ENCODE measurements at regions not wholly inside any gene's neighbourhood (a gene's known extent, or its start where the extent isn't known, plus 50 kb on each side); places are given as distances from the start of the nearest gene placed in this dataset.

GRCh38 chr13:86737334-86737932, 933.7 kb upstream of the SLITRK5 start:
- no peak for DNase-seq (ENCODE audit: low spot score)

- DNase-seq (ENCODE audit: low spot score), result no peak
Measured at GRCh38 chr13:86741762-86742285, 929.3 kb upstream of the SLITRK5 start.

DNA sequence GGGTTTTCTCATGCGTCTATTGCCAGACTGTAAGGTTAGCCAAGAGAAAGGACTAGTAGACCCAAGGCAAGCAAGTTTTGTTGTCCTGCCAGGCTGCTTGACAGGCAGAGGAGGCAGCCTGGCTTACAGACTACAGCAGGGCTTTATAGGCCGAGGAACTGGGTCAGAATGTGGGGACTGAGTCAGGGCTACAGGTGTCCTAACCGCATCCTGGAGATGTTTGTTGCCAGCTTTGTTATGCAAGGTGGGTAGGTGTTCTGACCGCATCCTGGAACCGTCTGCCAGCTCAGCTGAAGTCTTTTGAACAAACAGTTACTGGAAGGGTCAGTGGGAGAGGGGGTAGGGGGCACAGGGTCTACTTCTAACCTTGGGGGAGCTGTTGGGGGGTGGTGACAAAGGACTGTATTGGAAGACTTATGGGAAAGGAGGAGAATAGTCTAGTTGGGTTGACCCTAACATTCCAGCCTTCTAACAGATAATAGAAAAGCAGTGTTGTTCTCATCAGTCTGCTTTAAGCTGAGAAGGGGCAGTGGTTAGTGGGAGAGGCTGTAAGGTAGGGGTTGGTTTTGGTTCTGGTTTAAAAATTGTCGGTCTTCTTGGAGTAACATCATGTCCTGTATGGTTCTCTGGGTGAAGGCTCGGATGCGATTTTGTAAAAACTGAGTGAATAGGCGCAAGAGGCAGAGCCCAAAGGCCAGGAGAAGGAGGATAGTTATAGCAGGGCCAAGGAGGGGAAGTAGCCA, 913.8 kb upstream of the SLITRK5 start:
- DNase-seq (ENCODE audit: low spot score), result no peak

DNA sequence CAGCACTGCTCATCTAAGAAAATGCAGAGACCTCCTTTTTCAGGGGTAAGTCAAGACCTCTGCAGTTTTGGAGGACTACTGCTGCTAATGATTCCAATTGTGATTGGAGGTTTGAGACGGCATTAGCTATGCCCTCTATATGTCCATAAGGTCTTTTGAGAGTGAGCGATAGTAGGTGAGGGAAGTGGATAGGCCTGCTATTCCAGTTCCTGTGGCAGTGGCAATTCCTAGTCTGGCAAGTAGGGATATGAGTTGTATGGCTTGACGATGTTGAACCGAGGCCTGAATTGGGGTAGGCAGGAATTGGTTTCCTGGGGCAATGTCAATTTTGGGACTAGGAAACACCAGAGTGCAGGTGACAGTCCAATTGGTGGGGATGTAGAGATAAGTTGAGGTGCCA, 913.1 kb upstream of the SLITRK5 start:
- DNase-seq (ENCODE audit: low spot score), result no peak

GRCh38 chr13:86760620-86761019, 910.6 kb upstream of the SLITRK5 start:
- DNase-seq (ENCODE audit: low spot score), result no peak

DNA sequence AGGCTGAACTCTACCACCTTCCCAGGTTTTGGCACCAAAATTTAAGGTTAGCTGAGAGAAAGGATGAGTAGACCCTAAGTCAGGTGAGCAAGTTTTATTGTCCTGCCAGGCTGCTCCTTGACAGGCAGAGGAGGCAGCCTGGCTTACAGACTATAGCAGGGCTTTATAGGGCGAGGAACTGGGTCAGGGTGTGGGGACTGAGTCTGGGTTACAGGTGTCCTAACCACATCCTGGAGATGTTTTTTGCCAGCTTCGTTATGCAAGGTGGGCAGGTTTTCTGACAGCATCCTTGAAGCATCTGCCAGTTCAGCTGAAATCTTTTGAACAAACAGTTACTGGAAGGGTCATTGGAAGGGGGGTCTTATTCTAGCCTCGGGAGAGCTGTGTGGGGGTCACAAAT, 905.7 kb upstream of the SLITRK5 start:
- no peak for DNase-seq (ENCODE audit: low spot score)

DNA sequence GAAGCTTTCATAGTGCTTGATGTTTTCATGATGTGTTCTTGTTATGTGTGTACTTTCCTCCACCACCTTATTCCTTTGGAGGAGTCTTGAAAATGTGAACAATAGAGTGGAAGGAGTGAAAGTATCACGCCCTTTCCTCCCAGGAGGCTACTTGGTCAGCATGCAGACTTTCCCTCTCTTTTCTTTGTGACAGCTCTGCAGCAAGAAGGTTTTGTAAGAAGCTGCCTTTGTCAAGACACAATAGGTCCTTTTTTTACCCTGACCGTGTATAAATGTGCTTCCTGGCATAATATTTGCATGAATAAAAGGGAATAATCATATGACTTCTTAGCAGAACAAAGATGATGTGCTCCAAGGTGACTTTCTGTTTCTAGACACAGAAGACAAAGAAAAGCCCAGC, 882.6 kb upstream of the SLITRK5 start:
- DNase-seq (ENCODE audit: low spot score), result no peak

DNA sequence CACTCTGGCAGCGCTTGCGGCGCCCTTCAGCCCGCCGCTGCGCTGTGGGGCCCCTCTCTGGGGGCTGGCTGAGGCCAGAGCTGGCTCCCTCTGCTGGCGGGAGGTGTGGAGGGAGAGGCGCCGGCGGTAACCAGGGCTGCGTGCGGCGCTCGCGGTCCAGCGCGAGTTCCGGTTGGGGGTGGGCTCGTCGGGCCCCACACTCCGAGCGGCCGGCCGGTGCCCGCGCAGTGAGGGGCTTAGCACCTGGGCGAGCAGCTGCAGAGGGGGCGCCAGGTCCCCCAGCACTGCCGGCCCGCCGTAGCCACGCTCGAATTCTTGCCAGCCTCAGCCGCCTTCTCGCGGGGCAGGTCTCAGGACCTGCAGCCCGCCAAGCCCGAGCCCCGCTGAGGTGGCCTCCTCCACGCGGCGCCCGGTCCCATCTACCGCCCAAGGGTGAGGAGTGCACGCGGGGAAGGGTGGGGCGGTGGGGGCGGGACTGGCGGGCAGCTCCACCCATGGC, 879.0 kb upstream of the SLITRK5 start:
- DNase-seq (ENCODE audit: low spot score), result no peak

DNA sequence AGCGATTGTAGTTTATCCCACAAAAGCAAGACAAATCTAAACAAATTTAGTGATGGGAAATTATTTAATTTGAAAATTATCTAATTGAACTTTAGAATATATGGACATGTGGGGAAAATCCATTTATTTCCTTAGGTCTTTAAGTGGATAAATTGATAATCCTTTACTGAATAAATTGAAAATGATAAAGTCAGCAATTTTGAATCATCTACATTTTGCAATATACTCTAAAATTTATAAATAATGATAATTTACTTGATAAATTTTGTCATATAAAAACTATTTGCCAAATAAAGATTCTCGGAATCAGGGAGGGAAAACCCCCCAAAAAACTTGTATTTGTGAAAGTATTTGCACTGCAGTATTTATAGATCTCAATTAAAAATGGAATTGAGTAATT, 875.3 kb upstream of the SLITRK5 start:
- no peak for DNase-seq (ENCODE audit: low spot score)

DNA sequence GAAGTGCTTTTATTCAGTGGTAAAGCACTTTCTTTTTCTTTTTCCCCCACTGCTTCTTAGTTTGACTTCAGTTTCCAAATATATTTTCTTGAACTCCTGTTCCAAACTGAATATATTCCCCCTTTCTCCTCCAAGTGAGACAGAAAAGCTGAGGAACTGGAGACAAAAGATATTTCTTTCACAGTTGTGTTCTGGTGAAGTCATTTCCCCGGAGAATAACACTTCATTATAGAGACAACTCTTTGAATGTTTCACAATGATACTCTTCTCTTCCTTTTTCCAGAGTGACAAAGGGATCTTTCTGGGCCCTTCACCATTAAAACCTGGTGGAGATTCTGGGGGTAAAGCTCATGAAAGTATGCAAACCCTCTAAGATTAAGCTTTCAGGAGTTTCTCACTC, 860.8 kb upstream of the SLITRK5 start:
- DNase-seq (ENCODE audit: low spot score), result no peak

DNA sequence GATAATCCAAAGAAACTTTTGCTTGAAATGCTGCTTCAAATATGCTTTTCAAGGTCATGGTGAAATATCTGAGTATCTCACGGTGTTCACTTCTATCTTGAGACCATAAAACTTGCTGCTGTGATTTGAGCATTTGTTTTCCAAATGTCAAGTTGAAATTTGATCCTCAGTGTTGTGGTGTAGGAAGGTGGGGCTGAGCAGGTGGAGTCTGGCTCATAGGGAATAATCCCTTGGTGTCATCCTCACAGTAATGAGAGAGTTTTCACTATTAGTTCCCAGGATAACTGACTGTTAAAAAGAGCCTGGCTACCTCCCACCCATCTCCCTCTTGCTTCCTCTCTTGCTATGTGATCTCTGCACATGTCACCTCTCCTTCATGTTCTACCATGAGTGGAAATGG, 858.0 kb upstream of the SLITRK5 start:
- DNase-seq (ENCODE audit: low spot score), result no peak

- DNase-seq (ENCODE audit: low spot score), result no peak
Measured at GRCh38 chr13:86825410-86825809, 845.8 kb upstream of the SLITRK5 start.

GRCh38 chr13:86826232-86826631, 844.9 kb upstream of the SLITRK5 start:
- DNase-seq (ENCODE audit: low spot score), result no peak

DNA sequence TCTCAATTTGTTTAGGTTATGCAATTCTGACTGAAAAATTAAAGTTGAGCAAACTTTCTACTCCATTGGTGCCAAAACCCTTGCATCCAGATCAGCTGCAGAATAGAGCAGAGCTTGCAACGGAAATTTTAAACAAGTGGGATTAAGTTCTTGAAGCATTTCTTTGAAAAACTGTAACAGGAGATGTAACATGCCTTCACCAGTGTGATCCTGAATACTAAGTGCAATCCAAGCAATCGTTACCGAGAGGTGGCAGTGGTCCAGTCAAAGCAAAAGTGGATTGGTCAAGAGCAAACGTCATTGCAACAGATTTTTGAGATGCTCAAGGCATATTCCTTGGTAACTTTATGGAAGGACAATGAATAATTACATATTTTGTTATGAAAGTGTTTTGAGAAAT, 841.1 kb upstream of the SLITRK5 start:
- no peak for DNase-seq (ENCODE audit: low spot score)

- no peak for DNase-seq (ENCODE audit: low spot score)
Measured at GRCh38 chr13:86831084-86831483, 840.1 kb upstream of the SLITRK5 start.

GRCh38 chr13:86838411-86839120, 832.6 kb upstream of the SLITRK5 start:
- DNase-seq (ENCODE audit: low spot score), result no peak

GRCh38 chr13:86839221-86839620, 832.0 kb upstream of the SLITRK5 start:
- no peak for DNase-seq (ENCODE audit: low spot score)

- no peak for DNase-seq (ENCODE audit: low spot score)
Measured at GRCh38 chr13:86840250-86841191, 830.6 kb upstream of the SLITRK5 start.

- DNase-seq (ENCODE audit: low spot score), result no peak
Measured at GRCh38 chr13:86841264-86841663, 829.9 kb upstream of the SLITRK5 start.

GRCh38 chr13:86846501-86846900, 824.7 kb upstream of the SLITRK5 start:
- DNase-seq (ENCODE audit: low spot score), result no peak

DNA sequence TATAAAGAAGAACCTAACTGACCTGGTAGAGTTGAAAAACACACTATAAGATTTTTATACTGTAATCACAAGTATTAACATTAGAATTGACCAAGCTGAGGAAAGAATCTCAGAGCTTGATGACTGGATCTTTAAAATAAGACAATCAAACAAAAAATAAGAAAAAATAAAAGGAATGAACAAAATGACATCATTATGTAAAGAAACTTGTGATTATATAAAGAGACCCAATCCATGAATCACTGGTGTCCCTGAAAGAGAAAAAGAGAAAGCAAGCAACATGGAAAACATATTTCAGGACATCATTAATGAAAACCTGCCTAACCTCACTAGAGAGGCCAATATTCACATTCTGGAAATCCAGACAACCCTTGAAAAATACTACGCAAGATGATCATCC, 822.5 kb upstream of the SLITRK5 start:
- no peak for DNase-seq (ENCODE audit: low spot score)

- no peak for DNase-seq (ENCODE audit: low spot score)
Measured at GRCh38 chr13:86856991-86857390, 814.2 kb upstream of the SLITRK5 start.
